ENCODE measurements at regions not wholly inside any gene's neighbourhood (a gene's known extent, or its start where the extent isn't known, plus 50 kb on each side); places are given as distances from the start of the nearest gene placed in this dataset.

DNA sequence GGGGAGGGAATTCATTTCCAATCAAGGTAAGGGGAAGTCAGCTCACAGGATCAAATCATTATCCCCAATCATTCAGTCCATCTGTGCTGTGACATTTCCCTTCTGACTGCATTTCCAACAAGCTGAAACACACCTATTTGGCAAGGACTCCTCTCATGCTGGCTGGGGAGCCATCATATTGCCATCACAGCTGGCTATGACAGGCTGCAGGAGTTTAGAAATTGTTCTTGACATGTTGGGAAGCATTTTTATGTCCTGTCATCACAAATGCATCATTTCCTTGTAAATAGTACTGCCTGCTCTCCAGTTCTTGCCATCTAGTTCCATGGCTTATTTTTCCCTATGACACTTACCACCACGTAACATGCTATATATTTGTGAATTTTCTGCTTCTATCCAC is 113.9 kb upstream of the TMEM170B start:
- TF ChIP-seq, protein P1, sequence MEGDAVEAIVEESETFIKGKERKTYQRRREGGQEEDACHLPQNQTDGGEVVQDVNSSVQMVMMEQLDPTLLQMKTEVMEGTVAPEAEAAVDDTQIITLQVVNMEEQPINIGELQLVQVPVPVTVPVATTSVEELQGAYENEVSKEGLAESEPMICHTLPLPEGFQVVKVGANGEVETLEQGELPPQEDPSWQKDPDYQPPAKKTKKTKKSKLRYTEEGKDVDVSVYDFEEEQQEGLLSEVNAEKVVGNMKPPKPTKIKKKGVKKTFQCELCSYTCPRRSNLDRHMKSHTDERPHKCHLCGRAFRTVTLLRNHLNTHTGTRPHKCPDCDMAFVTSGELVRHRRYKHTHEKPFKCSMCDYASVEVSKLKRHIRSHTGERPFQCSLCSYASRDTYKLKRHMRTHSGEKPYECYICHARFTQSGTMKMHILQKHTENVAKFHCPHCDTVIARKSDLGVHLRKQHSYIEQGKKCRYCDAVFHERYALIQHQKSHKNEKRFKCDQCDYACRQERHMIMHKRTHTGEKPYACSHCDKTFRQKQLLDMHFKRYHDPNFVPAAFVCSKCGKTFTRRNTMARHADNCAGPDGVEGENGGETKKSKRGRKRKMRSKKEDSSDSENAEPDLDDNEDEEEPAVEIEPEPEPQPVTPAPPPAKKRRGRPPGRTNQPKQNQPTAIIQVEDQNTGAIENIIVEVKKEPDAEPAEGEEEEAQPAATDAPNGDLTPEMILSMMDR (IDR thresholded peaks at IDR 0.05): no peak
- no peak for TF ChIP-seq ZFX (IDR thresholded peaks at IDR 0.05; ENCODE audit: borderline replicate concordance)
